Urinary bladder (tissue), 3 donors: ENCODE measurements at regions not wholly inside any gene's neighbourhood (a gene's known extent, or its start where the extent isn't known, plus 50 kb on each side); places are given as distances from the start of the nearest gene placed in this dataset.
"Not testable (repeated sequence)": the region's sequence is repeated elsewhere in the genome, so short reads cannot be mapped to it uniquely, and the experiment has no call there.

Source experiments
- DNase-seq: peaks from one replicate; pipeline ENCODE4 v3.0.0-alpha.2; 2015; ENCODE audit errors: extremely low spot score
- H3K27ac ChIP-seq: one replicate; pipeline ENCODE4 v1.5.1; 2013; ENCODE audit warnings: low read depth, mild to moderate bottlenecking, moderate library complexity
- H3K36me3 ChIP-seq: one replicate; pipeline ENCODE4 v1.6.1; 2013; ENCODE audit warnings: mild to moderate bottlenecking, moderate library complexity; ENCODE audit not compliant: insufficient read depth
- H3K4me1 ChIP-seq: one replicate; pipeline ENCODE4 v1.6.1; 2013; ENCODE audit warnings: mild to moderate bottlenecking, moderate library complexity; ENCODE audit not compliant: insufficient read depth
- H3K4me3 ChIP-seq: one replicate; pipeline ENCODE4 v1.5.1; 2013; ENCODE audit warnings: low read depth, low read length
- WGBS: extraction: QIAGEN DNeasy Blood & Tissue Kit; methylation state at CpG from one replicate; pipeline ENCODE4 v1.1.7; 2013; 5-methylcytosine and 5-hydroxymethylcytosine counted together
- donor health status: healthy with polysubstance abuse.
- donor health status: healthy.

- not testable (repeated sequence) for DNase-seq, H3K4me1 ChIP-seq, H3K36me3 ChIP-seq, H3K4me3 ChIP-seq, H3K27ac ChIP-seq
- 13% methylated on average over 34 of the region's 34 CpGs for WGBS
Measured at GRCh38 chr1:143831479-143832378, 140.1 kb downstream of the FAM72C start.

- WGBS, result no CpG with 5 or more reads among the region's 1 CpG
- not testable (repeated sequence) for H3K4me3 ChIP-seq
Measured at GRCh38 chr1:143826162-143826561, 145.6 kb downstream of the FAM72C start.

GRCh38 chr1:143824266-143824665 is 147.5 kb downstream of the FAM72C start:
- H3K27ac ChIP-seq, H3K36me3 ChIP-seq, H3K4me3 ChIP-seq, DNase-seq, H3K4me1 ChIP-seq: not testable (repeated sequence)
- WGBS, result 80% methylated on average over 2 of the region's 3 CpGs

More at GRCh38 chr1:143826162-143826561, 145.6 kb downstream of the FAM72C start:
- not testable (repeated sequence) for H3K4me1 ChIP-seq, H3K36me3 ChIP-seq, H3K27ac ChIP-seq, DNase-seq

DNA sequence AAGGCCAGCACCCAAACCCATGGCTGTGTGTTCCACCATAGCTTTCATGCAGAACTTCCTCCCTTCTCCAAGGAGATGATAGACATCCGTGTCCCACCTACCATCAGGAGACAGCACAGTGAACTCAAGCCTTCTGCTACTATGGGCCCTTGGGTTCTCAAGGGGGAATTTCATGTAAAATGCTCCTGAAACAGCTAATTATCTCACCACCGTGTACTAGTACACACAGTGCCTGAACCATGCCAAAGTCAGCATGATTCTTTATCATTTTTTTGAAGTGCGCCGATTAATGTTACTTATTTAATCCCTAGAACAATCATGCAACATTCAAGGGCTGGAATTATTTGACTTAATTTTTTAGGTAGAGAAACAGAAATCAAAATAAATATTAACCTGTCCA is 151.7 kb downstream of the FAM72C start:
- H3K4me1 ChIP-seq, H3K36me3 ChIP-seq, H3K4me3 ChIP-seq, DNase-seq, H3K27ac ChIP-seq: not testable (repeated sequence)
- no CpG with 5 or more reads among the region's 4 CpGs for WGBS

DNA sequence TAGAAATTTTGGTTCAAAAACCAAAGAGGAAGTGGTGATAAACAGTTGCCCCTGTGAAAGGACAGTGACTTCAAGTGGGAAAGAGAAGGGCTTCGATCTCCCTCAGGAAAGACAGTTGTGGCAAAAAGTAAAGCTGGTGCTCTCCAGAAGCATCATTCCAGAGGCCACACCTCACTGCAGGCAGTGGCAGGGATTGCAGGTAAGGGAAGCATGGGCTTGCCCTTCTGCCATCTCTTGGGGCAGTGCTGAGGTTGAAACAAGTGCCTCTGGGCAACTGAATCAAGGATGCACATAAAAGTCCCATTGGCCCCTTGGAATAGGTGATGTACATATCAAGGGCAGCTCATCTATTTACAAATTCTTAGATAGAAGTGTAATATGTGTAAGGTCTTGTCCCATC is 155.4 kb downstream of the FAM72C start:
- WGBS, result no CpG with 5 or more reads among the region's 1 CpG
- not testable (repeated sequence) for H3K27ac ChIP-seq, H3K4me1 ChIP-seq

DNA sequence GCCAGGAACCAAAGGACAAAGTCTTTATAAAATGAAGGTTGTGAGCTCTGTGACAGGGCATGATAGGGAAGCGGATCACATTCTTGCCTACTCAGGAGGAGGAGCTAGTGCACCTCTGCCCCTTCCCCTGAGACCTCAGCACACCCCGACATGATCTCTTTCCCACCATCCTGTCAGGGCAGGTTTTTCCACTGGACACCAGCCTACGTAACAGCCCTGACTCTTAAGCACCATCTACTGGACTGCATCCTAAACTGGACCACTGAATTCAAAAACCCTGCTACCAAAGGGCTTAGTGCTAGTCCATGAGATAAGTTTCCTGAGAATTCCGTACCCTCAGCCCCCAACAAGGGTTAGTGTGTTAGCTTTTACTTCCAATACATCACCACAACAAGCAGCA is 166.4 kb downstream of the FAM72C start:
- H3K27ac ChIP-seq, H3K4me1 ChIP-seq, H3K36me3 ChIP-seq, H3K4me3 ChIP-seq, DNase-seq: not testable (repeated sequence)
- no CpG with 5 or more reads among the region's 4 CpGs for WGBS

More for the DNA sequence above, 155.4 kb downstream of the FAM72C start:
- DNase-seq, H3K36me3 ChIP-seq, H3K4me3 ChIP-seq: not testable (repeated sequence)

GRCh38 chr1:143804707-143805356 is 167.0 kb downstream of the FAM72C start:
- not testable (repeated sequence) for H3K27ac ChIP-seq, DNase-seq, H3K36me3 ChIP-seq, H3K4me1 ChIP-seq, H3K4me3 ChIP-seq
- under 1% methylated on average over 14 of the region's 16 CpGs for WGBS

DNA sequence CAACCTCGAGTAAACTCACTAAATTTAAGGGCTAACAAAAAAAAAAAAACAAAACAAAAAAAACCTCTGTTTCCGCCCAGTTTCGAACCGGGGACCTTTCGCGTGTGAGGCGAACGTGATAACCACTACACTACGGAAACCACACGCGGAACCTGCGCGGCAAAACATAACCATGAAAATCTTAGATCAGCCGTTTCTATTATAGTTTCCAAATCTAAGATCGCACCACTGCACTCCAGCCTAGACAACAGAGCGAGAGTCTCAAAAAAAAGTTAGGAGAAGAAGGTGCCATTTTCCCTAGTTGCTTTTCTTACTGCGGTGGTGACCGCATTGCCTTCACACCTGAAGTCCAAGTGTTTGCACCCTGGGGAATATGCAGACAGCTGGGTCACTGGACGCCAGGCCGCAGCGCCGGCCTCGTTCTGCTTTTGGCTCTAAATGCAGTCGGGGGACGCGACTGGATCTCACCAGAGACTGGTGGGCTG is 167.8 kb downstream of the FAM72C start:
- H3K36me3 ChIP-seq, H3K27ac ChIP-seq, H3K4me1 ChIP-seq: not testable (repeated sequence)
- DNase-seq, result peak; percentile 42
- WGBS, result 1% methylated on average over 26 of the region's 26 CpGs
- H3K4me3 ChIP-seq, result peak overlapping the region; percentile 23

GRCh38 chr1:143803095-143803494 is 168.7 kb downstream of the FAM72C start:
- no CpG with 5 or more reads among the region's 13 CpGs for WGBS
- not testable (repeated sequence) for H3K36me3 ChIP-seq

GRCh38 chr1:143799568-143800187 is 172.1 kb downstream of the FAM72C start:
- DNase-seq, H3K4me3 ChIP-seq, H3K36me3 ChIP-seq, H3K27ac ChIP-seq, H3K4me1 ChIP-seq: not testable (repeated sequence)
- WGBS, result no CpG with 5 or more reads among the region's 22 CpGs

More at GRCh38 chr1:143803095-143803494, 168.7 kb downstream of the FAM72C start:
- not testable (repeated sequence) for H3K27ac ChIP-seq, H3K4me1 ChIP-seq, DNase-seq, H3K4me3 ChIP-seq

DNA sequence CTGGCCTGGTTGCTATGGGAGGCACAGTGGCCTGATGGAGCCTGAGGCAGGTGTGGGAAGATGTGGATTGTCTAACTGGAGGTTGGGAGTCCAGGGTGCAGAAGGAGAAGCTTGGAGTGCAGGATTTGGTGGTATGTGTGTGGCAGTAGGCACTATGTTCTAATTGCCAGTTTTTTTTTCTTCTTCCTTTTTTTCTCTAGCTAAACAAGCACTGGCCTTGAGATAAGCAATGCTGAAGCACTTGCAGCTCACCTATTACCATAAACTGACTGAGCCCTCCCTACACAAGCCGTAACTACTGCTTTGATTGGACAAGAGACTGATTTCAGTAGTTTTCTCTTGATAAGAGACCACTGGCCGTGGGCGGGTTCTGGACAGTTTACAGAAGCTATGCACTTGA is 175.4 kb downstream of the FAM72C start:
- H3K4me1 ChIP-seq, H3K27ac ChIP-seq, H3K36me3 ChIP-seq, DNase-seq, H3K4me3 ChIP-seq: not testable (repeated sequence)
- WGBS, result no CpG with 5 or more reads among the region's 3 CpGs

GRCh38 chr1:143792047-143792937 is 179.5 kb downstream of the FAM72C start:
- H3K36me3 ChIP-seq, H3K4me3 ChIP-seq, DNase-seq, H3K4me1 ChIP-seq, H3K27ac ChIP-seq: not testable (repeated sequence)
- WGBS, result no CpG with 5 or more reads among the region's 57 CpGs

GRCh38 chr1:143786381-143786780 is 185.4 kb downstream of the FAM72C start:
- not testable (repeated sequence) for H3K36me3 ChIP-seq, H3K4me3 ChIP-seq, DNase-seq, H3K4me1 ChIP-seq, H3K27ac ChIP-seq
- WGBS, result no CpG with 5 or more reads among the region's 3 CpGs
